Right lobe of liver (tissue), 4 donors: ENCODE measurements at regions not wholly inside any gene's neighbourhood (a gene's known extent, or its start where the extent isn't known, plus 50 kb on each side); places are given as distances from the start of the nearest gene placed in this dataset.

Source experiments
- POLR2A ChIP-seq: fragments of 450-650 bp; IDR thresholded peaks from one replicate; pipeline ENCODE4 v1.6.1; 2017; ENCODE audit warnings: antibody characterized with exemption, mild to moderate bottlenecking
- TF ChIP-seq, protein P1 (sequence below), 4 donors: fragments of 200-600 bp in 3 of 4; fragments of 450-650 bp in 1 of 4; IDR thresholded peaks; one replicate each; pipeline versions ENCODE4 v1.5.1 to v1.8.0; 2016 to 2022; ENCODE audit warnings: antibody characterized with exemption in 4 of 4, mild to moderate bottlenecking in 2 of 4
- donor health status: DM: no; HTN: no; CAD: no.
- donor health status: DM: no; HTN: no; CAD: no.
- donor health status: DM: no; HTN: yes; CAD: no.

DNA sequence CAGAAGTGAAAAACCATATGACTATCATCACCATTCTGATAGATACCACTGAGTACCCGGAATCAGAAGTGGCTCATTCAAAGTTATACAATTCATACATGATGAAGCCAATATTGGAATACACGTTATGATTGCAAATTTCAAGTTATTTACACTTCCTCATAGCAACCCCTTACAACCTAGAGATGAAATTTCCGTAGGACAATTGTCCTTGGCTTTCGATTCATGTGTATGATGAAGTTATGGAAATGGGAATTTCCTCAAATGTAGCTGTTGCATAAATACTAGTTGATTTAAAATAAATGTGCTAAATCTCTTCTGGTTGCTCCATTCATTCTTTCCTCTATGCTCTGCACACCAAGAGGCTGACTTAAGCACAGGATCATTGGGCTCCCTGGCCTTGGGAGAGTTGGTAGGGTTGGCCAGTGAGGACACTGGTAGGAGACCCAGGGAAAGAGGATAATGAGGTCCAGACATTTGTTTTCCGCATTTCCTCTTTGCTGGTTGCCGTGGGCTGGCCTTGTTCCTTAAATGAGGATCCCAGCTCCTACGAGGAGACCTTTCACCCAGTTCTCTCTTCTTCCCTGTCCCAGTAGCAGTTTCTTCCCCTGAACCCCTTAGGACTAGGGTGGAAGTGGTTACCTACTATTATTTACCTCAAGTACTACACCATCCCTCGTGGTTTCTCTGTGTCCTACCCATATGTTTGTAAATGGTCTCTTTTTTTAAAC lies 90.3 kb downstream of the ZNF474 start:
- TF ChIP-seq POLR2A = no peak
- TF ChIP-seq, protein P1, sequence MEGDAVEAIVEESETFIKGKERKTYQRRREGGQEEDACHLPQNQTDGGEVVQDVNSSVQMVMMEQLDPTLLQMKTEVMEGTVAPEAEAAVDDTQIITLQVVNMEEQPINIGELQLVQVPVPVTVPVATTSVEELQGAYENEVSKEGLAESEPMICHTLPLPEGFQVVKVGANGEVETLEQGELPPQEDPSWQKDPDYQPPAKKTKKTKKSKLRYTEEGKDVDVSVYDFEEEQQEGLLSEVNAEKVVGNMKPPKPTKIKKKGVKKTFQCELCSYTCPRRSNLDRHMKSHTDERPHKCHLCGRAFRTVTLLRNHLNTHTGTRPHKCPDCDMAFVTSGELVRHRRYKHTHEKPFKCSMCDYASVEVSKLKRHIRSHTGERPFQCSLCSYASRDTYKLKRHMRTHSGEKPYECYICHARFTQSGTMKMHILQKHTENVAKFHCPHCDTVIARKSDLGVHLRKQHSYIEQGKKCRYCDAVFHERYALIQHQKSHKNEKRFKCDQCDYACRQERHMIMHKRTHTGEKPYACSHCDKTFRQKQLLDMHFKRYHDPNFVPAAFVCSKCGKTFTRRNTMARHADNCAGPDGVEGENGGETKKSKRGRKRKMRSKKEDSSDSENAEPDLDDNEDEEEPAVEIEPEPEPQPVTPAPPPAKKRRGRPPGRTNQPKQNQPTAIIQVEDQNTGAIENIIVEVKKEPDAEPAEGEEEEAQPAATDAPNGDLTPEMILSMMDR (IDR thresholded peaks at IDR 0.05) = no peak
